GM23338 (cell line): ENCODE measurements at regions not wholly inside any gene's neighbourhood (a gene's known extent, or its start where the extent isn't known, plus 50 kb on each side); places are given as distances from the start of the nearest gene placed in this dataset.

Source experiments
- ATAC-seq: fragments of 200-7000 bp; cut with Tn5 transposase; 3 replicates; pipeline ENCODE4 v1.9.1; 2020
- DNase-seq: peaks from one replicate; pipeline ENCODE4 v3.0.0-alpha.2; 2015; ENCODE audit warnings: low spot score
- H2AFZ ChIP-seq: fragments of 200-600 bp; sonication (generic); 2 replicates; pipeline ENCODE4 v1.8.0; 2016; ENCODE audit warnings: antibody characterized with exemption, mild to moderate bottlenecking, moderate library complexity
- H3F3A ChIP-seq: fragments of 200-600 bp; sonication (generic); replicated peaks from 2 replicates; pipeline ENCODE4 v1.8.0; 2017; ENCODE audit warnings: antibody characterized with exemption, mixed run types, low read depth
- H3K27ac ChIP-seq: fragments of 200-600 bp; sonication (generic); 2 replicates; pipeline ENCODE4 v1.6.1; 2016; ENCODE audit warnings: low read depth
- H3K27me3 ChIP-seq: fragments of 200-600 bp; sonication (generic); 2 replicates; pipeline ENCODE4 v1.8.0; 2016; ENCODE audit warnings: mild to moderate bottlenecking, mixed run types, moderate library complexity; ENCODE audit not compliant: insufficient read depth
- H3K36me3 ChIP-seq: fragments of 200-600 bp; sonication (generic); 2 replicates; pipeline ENCODE4 v1.8.0; 2016; ENCODE audit warnings: mild to moderate bottlenecking; ENCODE audit not compliant: insufficient read depth
- H3K4me1 ChIP-seq: fragments of 200-600 bp; sonication (generic); 2 replicates; pipeline ENCODE4 v1.8.0; 2016; ENCODE audit warnings: mild to moderate bottlenecking, moderate library complexity; ENCODE audit not compliant: insufficient read depth
- H3K4me2 ChIP-seq: fragments of 200-600 bp; sonication (generic); 2 replicates; pipeline ENCODE4 v1.7.1; 2017; ENCODE audit warnings: mixed run types
- H3K4me3 ChIP-seq: fragments of 200-600 bp; sonication (generic); 2 replicates; pipeline ENCODE4 v1.6.1; 2016; ENCODE audit warnings: mixed run types
- H3K79me2 ChIP-seq: fragments of 200-600 bp; sonication (generic); replicated peaks from 2 replicates; pipeline ENCODE4 v1.8.0; 2017; ENCODE audit warnings: mild to moderate bottlenecking; ENCODE audit not compliant: insufficient read depth
- H3K9me2 ChIP-seq: fragments of 200-600 bp; sonication (generic); 2 replicates; pipeline ENCODE4 v1.8.0; 2017; ENCODE audit not compliant: insufficient read depth
- H4K20me1 ChIP-seq: fragments of 200-600 bp; sonication (generic); replicated peaks from 2 replicates; pipeline ENCODE4 v1.8.0; 2017; ENCODE audit warnings: mild to moderate bottlenecking; ENCODE audit not compliant: insufficient read depth
- H3K27ac Mint-ChIP-seq: 2 replicates; pipeline ENCODE4 v1.8.0; 2020; ENCODE audit warnings: inconsistent platforms, mild to moderate bottlenecking, moderate library complexity, mixed read lengths
- H3K27me3 Mint-ChIP-seq: 3 replicates; pipeline ENCODE4 v1.8.0; 2022; ENCODE audit warnings: low read depth, mild to moderate bottlenecking, moderate library complexity, mixed read lengths, inconsistent platforms; ENCODE audit not compliant: insufficient read depth, poor library complexity
- H3K36me3 Mint-ChIP-seq: 3 replicates; pipeline ENCODE4 v1.8.0; 2021; ENCODE audit warnings: low read depth, mild to moderate bottlenecking, inconsistent platforms, moderate library complexity, mixed read lengths
- H3K4me1 Mint-ChIP-seq: 3 replicates; pipeline ENCODE4 v1.8.0; 2020; ENCODE audit warnings: mild to moderate bottlenecking, inconsistent platforms, mixed read lengths
- H3K4me3 Mint-ChIP-seq: 3 replicates; pipeline ENCODE4 v1.8.0; 2021; ENCODE audit warnings: moderate library complexity, mild to moderate bottlenecking, inconsistent platforms, mixed read lengths
- H3K9me3 Mint-ChIP-seq: 3 replicates; pipeline ENCODE4 v1.8.0; 2020; ENCODE audit warnings: moderate library complexity, mild to moderate bottlenecking, inconsistent platforms, mixed read lengths
- CREB1 ChIP-seq: fragments of 250-450 bp; sonication (Bioruptor Pico); IDR thresholded peaks from 2 replicates; pipeline ENCODE4 v1.5.0; 2020; ENCODE audit warnings: low read depth, mild to moderate bottlenecking, moderate library complexity
- CTCF ChIP-seq, 2 experiments: fragments of 200-600 bp in 1 of 2; sonication (generic) in 1 of 2; conservative IDR thresholded peaks; 2 replicates each; pipeline versions ENCODE4 v1.5.1 to v1.6.1; 2016 to 2017; ENCODE audit warnings: antibody characterized with exemption in 2 of 2, low read depth in 2 of 2, mild to moderate bottlenecking in 2 of 2, moderate library complexity in 1 of 2
- ETS1 ChIP-seq: IDR thresholded peaks from 2 replicates; pipeline ENCODE4 v1.6.1; 2016; ENCODE audit warnings: antibody characterized with exemption
- EZH2 ChIP-seq: fragments of 200-600 bp; sonication (generic); IDR thresholded peaks from one replicate; pipeline ENCODE4 v1.8.0; 2017; ENCODE audit warnings: antibody characterized with exemption, mild to moderate bottlenecking, low read depth; ENCODE audit not compliant: unreplicated experiment
- EZH2phosphoT487 ChIP-seq: fragments of 200-600 bp; sonication (generic); IDR thresholded peaks from one replicate; pipeline ENCODE4 v1.8.1; 2018; ENCODE audit warnings: antibody characterized with exemption; ENCODE audit not compliant: unreplicated experiment
- JUNB ChIP-seq: IDR thresholded peaks from one replicate; pipeline ENCODE4 v1.6.1; 2016; ENCODE audit warnings: antibody characterized with exemption; ENCODE audit not compliant: unreplicated experiment
- POLR2AphosphoS5 ChIP-seq: IDR thresholded peaks from 2 replicates; pipeline ENCODE4 v1.6.1; 2016; ENCODE audit warnings: antibody characterized with exemption, low read depth
- STAT1 ChIP-seq: IDR thresholded peaks from one replicate; pipeline ENCODE4 v1.6.1; 2016; ENCODE audit warnings: antibody characterized with exemption; ENCODE audit not compliant: unreplicated experiment
- ZNF114 ChIP-seq: fragments of 250-450 bp; sonication (Bioruptor Pico); IDR thresholded peaks from 2 replicates; pipeline ENCODE4 v1.5.0; 2020; ENCODE audit warnings: mild to moderate bottlenecking, moderate library complexity
- ZNF331 ChIP-seq: fragments of 250-450 bp; sonication (Bioruptor Pico); IDR thresholded peaks from 2 replicates; pipeline ENCODE4 v1.5.0; 2020; ENCODE audit warnings: low read depth, mild to moderate bottlenecking, moderate library complexity

- Mint-ChIP-seq H3K4me3 (no peak overlapping the region), H3K36me3 (no peaks in the 10 kb centered on the region), H3K27me3 (no peaks in the 10 kb centered on the region), H3K27ac (no peak overlapping the region), H3K9me3 (no peaks in the 10 kb centered on the region), H3K4me1 (peaks cover 7% of the 10 kb centered on the region; the same call in 1 of the 3 replicates)
- no peaks in the 10 kb centered on the region for H3K27me3 ChIP-seq
- H3F3A ChIP-seq: no peaks in the 10 kb centered on the region
- no peaks in the 10 kb centered on the region for H3K79me2 ChIP-seq
- H2AFZ ChIP-seq: no peak overlapping the region
- DNase-seq (no peak), ATAC-seq (no peak)
- no peaks in the 10 kb centered on the region for H3K36me3 ChIP-seq
- H3K27ac ChIP-seq: no peak overlapping the region
- no peaks in the 10 kb centered on the region for H4K20me1 ChIP-seq
- H3K4me3 ChIP-seq: no peak overlapping the region
- H3K4me2 ChIP-seq: no peak overlapping the region
- TF ChIP-seq POLR2AphosphoS5 (no peak), JUNB (no peak), EZH2phosphoT487 (no peak)
- H3K4me1 ChIP-seq: peaks cover 4% of the 10 kb centered on the region; the same call in 1 of the 2 replicates
- no peaks in the 10 kb centered on the region for H3K9me2 ChIP-seq
Observed at GRCh38 chr1:172822886-172823285, 164.0 kb downstream of the FASLG start.

GRCh38 chr1:172823534-172823933 is 164.6 kb downstream of the FASLG start:
- Histone ChIP-seq H3K79me2 (no peaks in the 10 kb centered on the region), H3K27me3 (no peaks in the 10 kb centered on the region), H2AFZ (no peak overlapping the region), H3F3A (no peaks in the 10 kb centered on the region), H3K36me3 (no peaks in the 10 kb centered on the region), H3K4me1 (peaks cover 4% of the 10 kb centered on the region; the same call in 1 of the 2 replicates), H3K4me3 (no peak overlapping the region), H3K9me2 (no peaks in the 10 kb centered on the region), H3K4me2 (no peak overlapping the region), H4K20me1 (no peaks in the 10 kb centered on the region), H3K27ac (no peak overlapping the region)
- TF ChIP-seq POLR2AphosphoS5 (no peak), STAT1 (no peak), EZH2phosphoT487 (no peak), ZNF114 (CRISPR knock-in tag) (no peak), JUNB (no peak), EZH2 (no peak), ZNF331 (no peak)
- Mint-ChIP-seq H3K36me3 (no peaks in the 10 kb centered on the region), H3K4me3 (no peak overlapping the region), H3K27ac (no peak overlapping the region), H3K9me3 (no peaks in the 10 kb centered on the region), H3K4me1 (peaks cover 7% of the 10 kb centered on the region; the same call in 1 of the 3 replicates), H3K27me3 (no peaks in the 10 kb centered on the region)
- ATAC-seq (no peak), DNase-seq (no peak)

- ATAC-seq (no peak), DNase-seq (no peak)
- no peak for TF ChIP-seq EZH2phosphoT487
- no peak for TF ChIP-seq STAT1
- no peak for TF ChIP-seq CREB1 (CRISPR knock-in tag)
- TF ChIP-seq JUNB: no peak
- TF ChIP-seq POLR2AphosphoS5: no peak
- no peak for TF ChIP-seq CTCF (conservative IDR thresholded peaks at IDR 0.05; ENCODE audit: low read depth in 2 of 2)
- no peak for TF ChIP-seq ETS1
- no peak for TF ChIP-seq EZH2
- H3K27me3 ChIP-seq: no peaks in the 10 kb centered on the region
- Mint-ChIP-seq H3K4me1 (0 out of 3 replicates have a peak, but pooled peaks cover 3% of the 10 kb centered on the region), H3K27ac (no peak overlapping the region), H3K27me3 (no peaks in the 10 kb centered on the region), H3K4me3 (no peak overlapping the region), H3K36me3 (no peaks in the 10 kb centered on the region), H3K9me3 (no peaks in the 10 kb centered on the region)
- no peak overlapping the region for H3K4me2 ChIP-seq
- H3F3A ChIP-seq: no peaks in the 10 kb centered on the region
- no peaks in the 10 kb centered on the region for H4K20me1 ChIP-seq
- H3K4me1 ChIP-seq: peaks cover 4% of the 10 kb centered on the region; the same call in 1 of the 2 replicates
- H3K79me2 ChIP-seq: no peaks in the 10 kb centered on the region
- H3K27ac ChIP-seq: no peak overlapping the region
- no peaks in the 10 kb centered on the region for H3K9me2 ChIP-seq
- no peak overlapping the region for H3K4me3 ChIP-seq
- H3K36me3 ChIP-seq: no peaks in the 10 kb centered on the region
- no peak overlapping the region for H2AFZ ChIP-seq
Observed at GRCh38 chr1:172824209-172824608, 165.3 kb downstream of the FASLG start.
